AG04450 (cell line): ENCODE measurements at regions not wholly inside any gene's neighbourhood (a gene's known extent, or its start where the extent isn't known, plus 50 kb on each side); places are given as distances from the start of the nearest gene placed in this dataset.

Experiments
- CTCF ChIA-PET: fragments of 300-600, 350-600 bp; formaldehyde crosslinking; extraction: SDS; loops from one replicate; lab custom pipeline; 2022; ENCODE audit warnings: antibody characterized with exemption, inconsistent platforms; lab: Charles Lee
- POLR2A ChIA-PET: fragments of 350-600 bp; formaldehyde crosslinking; extraction: SDS; loops from one replicate; lab custom pipeline; 2021; ENCODE audit warnings: antibody characterized with exemption, inconsistent platforms; lab: Yijun Ruan, JAX
- DNase-seq: peaks from one replicate; pipeline ENCODE4 v3.0.0-alpha.2; 2011; ENCODE audit warnings: low read depth, low spot score
- H3K27ac ChIP-seq: one replicate; pipeline ENCODE4 v1.5.1; 2012; ENCODE audit warnings: low read depth, low read length, control low read depth
- H3K27me3 ChIP-seq: one replicate; pipeline ENCODE4 v1.6.0; 2012; ENCODE audit warnings: low read length; ENCODE audit not compliant: control insufficient read depth, insufficient read depth
- H3K4me3 ChIP-seq: 2 replicates; pipeline ENCODE4 v1.5.1; 2011; ENCODE audit warnings: mild to moderate bottlenecking, low read depth, low read length, control low read depth
- H3K9me3 ChIP-seq: 2 replicates; pipeline ENCODE4 v1.5.1; 2012; ENCODE audit warnings: low read length; ENCODE audit not compliant: control insufficient read depth, insufficient read depth
- CTCF ChIP-seq: IDR thresholded peaks from 2 replicates; pipeline ENCODE4 v1.5.1; 2011; ENCODE audit warnings: low read depth, low read length, control low read depth, inconsistent platforms

GRCh38 chr3:127368186-127369032 lies 80.6 kb upstream of the PRR20G start:
- H3K27me3 ChIP-seq, result peaks cover 12% of the 10 kb centered on the region
- no peak for TF ChIP-seq CTCF
- POLR2A ChIA-PET, result no interaction called here

GRCh38 chr3:127367593-127367992 lies 79.7 kb upstream of the PRR20G start:
- TF ChIP-seq CTCF, result no peak
- Histone ChIP-seq H3K27ac (no peak overlapping the region), H3K9me3 (no peaks in the 10 kb centered on the region), H3K4me3 (no peak overlapping the region), H3K27me3 (peaks cover 14% of the 10 kb centered on the region)
- CTCF ChIA-PET, result interaction anchor here (1.7 kb wide), 1 partner anchor 615 kb away, joined by 5 read pairs; no protein-coding TSS in a partner anchor
- DNase-seq, result no peak
- POLR2A ChIA-PET, result no interaction called here

More at GRCh38 chr3:127368186-127369032, 80.6 kb upstream of the PRR20G start:
- CTCF ChIA-PET, result no interaction called here
- H3K27ac ChIP-seq, result no peak overlapping the region
- no peak for DNase-seq
- no peaks in the 10 kb centered on the region for H3K9me3 ChIP-seq
- no peak overlapping the region for H3K4me3 ChIP-seq

- Histone ChIP-seq H3K27me3 (peaks cover 12% of the 10 kb centered on the region), H3K27ac (no peak overlapping the region), H3K9me3 (no peaks in the 10 kb centered on the region), H3K4me3 (no peak overlapping the region)
- CTCF ChIA-PET, result interaction anchor here (0.7 to 1.7 kb wide), 2 partner anchors 60 to 613 kb away, joined by 4 to 5 read pairs; no protein-coding TSS in a partner anchor
- DNase-seq, result no peak
- no peak for TF ChIP-seq CTCF
- POLR2A ChIA-PET, result no interaction called here
These were observed 78.5 kb upstream of the PRR20G start for GRCh38 chr3:127366383-127366782.

- CTCF ChIA-PET, result no interaction called here
- Histone ChIP-seq H3K27me3 (peaks cover 11% of the 10 kb centered on the region), H3K4me3 (no peak overlapping the region), H3K9me3 (no peaks in the 10 kb centered on the region), H3K27ac (no peak overlapping the region)
- TF ChIP-seq CTCF, result no peak
- POLR2A ChIA-PET, result no interaction called here
- no peak for DNase-seq
These were observed 77.4 kb upstream of the PRR20G start for GRCh38 chr3:127365163-127365798.

GRCh38 chr3:127363891-127364290 lies 76.0 kb upstream of the PRR20G start:
- Histone ChIP-seq H3K4me3 (no peak overlapping the region), H3K9me3 (no peaks in the 10 kb centered on the region), H3K27ac (no peak overlapping the region), H3K27me3 (peaks cover 11% of the 10 kb centered on the region)
- DNase-seq, result no peak
- POLR2A ChIA-PET, result no interaction called here
- CTCF ChIA-PET, result no interaction called here
- TF ChIP-seq CTCF, result no peak
